ENCODE measurements at regions not wholly inside any gene's neighbourhood (a gene's known extent, or its start where the extent isn't known, plus 50 kb on each side); places are given as distances from the start of the nearest gene placed in this dataset.
"Not testable (repeated sequence)": the region's sequence is repeated elsewhere in the genome, so short reads cannot be mapped to it uniquely, and the experiment has no call there.

DNA sequence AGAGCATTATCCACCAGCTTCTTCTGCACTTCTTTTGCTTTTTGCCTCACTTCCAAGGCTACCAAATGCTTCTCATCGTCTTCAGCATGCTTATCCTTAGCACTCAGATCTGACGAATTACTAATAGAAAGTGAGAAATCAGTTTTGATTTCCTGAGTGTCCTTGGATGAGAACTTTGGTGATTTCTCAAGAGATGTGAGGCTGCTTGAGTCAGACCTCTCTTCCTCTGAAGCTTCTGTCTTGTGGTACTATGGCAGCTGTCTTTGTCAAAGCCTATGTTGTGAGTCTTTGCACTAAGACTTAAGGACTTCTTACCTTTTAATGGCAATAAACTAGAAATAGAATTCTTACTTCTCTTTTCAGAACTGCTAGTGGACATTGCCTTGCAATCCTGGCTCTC lies 169.9 kb downstream of the CPE start:
- no peak for ATAC-seq
- no peak for DNase-seq (ENCODE audit: low spot score)

DNA sequence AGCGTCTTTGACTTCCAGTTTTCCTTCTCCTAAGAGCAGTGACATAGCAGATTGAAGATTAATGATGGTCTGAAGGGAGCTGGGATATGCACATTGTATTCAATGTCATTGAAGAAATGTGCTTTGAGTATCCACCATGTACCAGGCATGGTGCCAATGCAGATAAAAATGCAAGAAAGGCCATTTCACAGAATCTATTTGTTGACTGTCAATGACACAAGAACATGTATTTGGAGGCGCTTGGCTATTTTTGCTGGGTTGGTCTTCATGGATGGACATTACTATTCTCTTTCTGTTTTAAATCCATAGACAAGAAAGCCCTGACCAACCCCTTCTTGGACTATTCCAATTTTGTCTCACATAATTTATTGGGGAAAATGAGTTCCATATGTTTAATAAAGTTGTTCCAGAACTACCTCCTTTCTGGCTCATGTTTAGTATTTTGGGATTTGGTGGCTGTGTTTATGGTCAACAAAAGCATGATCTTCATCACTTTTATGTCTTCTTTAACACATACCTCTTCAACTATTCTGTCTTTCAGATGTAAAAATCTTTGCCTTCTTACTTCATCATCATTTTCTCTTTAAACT lies 174.5 kb downstream of the CPE start:
- DNase-seq (ENCODE audit: low spot score) (no peak), ATAC-seq (no peak)

DNA sequence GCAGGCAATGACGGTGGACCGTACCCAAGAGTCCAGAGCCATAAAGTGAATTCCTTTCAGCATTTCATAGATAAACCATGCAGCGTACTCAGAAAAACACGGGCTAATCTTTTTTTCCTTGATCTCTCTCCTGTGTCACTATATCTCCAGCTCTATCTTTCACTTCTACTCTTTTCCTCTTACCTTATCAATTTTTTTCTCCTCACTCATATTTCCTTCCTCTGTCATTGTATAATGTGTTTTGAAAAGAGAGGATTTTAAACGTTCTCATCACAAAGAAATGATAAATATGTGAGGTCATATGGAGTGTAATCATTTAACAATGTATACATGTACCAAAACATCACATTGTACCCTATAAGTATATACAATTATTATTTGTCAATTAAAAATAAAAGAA lies 176.5 kb downstream of the CPE start:
- ATAC-seq: no peak
- DNase-seq (ENCODE audit: low spot score): no peak

- ATAC-seq: no peak
These were observed 177.6 kb downstream of the CPE start for GRCh38 chr4:165556383-165556782.

DNA sequence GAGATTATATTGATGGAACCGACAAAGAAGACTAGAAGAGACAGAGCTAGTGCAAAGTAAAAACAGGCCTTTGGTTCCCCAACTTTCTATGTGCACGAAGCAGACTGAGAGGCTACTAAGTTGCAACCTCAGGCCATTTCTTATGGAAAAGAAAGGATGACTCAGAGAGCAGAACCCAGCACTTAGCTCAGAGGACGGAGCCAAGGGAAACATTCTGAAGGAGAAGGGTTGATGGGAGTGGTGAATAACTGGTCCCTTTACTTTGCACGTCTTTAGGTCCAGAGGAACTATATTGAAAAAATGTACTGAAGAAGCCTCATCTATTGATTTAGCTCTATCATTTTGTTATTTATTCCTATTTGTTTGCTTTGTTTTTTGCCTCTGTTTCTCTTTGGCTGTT lies 182.1 kb downstream of the CPE start:
- DNase-seq (ENCODE audit: low spot score): no peak
- no peak for ATAC-seq

More at GRCh38 chr4:165556383-165556782, 177.6 kb downstream of the CPE start:
- DNase-seq (ENCODE audit: low spot score): no peak

DNA sequence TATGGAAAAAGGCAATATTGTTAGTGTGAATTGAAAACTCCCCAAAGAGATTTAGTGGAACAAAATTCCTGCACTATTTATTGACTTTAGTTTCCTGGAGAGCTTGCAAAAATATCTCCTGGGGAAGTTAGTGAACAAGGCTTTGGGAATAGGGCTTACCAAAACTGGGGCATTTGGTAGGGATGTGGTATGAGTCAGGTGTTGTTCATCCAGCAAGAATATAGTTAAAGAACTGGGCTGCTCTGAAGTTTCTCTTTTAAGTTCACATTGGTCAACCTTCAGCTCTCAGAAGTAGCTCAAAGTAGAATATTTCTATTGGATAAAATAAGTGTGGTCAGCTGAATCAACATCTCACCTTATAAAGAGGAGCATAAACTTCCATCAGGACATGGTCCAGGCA lies 185.0 kb downstream of the CPE start:
- ATAC-seq: no peak
- no peak for DNase-seq (ENCODE audit: low spot score)

DNA sequence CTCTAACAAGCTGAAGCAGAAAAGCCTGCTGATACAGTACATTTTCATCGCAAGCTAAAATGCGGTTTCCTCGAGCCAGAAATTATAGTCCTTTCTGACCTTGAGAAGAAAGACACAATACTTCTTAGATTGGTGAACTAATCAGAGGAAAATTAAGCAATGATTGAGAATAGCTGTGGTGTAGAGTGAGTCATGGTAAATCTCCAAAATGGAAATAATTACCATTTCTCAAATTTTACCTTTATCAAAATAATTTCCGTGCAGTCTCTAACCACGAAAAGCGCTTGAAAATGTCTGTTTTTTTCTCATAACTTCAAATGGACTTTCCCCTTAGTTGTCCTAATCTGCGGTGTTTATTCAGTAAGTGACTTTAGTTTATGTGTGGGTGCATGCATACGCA lies 190.2 kb downstream of the CPE start:
- DNase-seq (ENCODE audit: low spot score) (no peak), ATAC-seq (no peak)

GRCh38 chr4:165571476-165571875 lies 192.7 kb downstream of the CPE start:
- ATAC-seq; DNase-seq (ENCODE audit: low spot score): not testable (repeated sequence)

DNA sequence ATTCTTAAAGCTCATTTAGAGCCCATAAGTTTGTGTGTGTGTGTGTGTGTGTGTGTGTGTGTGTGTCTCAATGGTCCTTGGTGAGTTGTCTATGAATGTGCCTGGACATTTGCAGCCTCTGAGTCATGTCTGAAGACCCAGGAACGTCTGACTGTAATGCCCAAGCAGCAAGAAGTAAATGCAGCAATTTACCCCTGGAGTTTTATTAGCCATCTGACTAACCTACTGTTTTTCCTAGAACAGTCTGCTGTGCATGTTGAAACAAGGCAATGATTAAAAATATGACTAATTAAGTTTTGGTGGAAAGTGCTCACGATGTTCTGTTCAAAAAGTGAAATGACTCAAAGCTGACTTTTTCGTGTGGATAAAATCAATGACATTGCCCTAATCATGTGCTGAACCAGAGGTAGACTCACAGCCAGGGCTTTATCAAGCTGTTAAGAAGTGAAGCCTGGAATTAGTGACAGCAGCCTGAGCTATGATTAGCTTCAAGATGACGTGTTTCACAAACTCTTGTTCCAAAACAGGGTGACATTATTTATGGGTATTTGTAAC lies 201.6 kb downstream of the CPE start:
- DNase-seq (ENCODE audit: low spot score) (no peak), ATAC-seq (no peak)

DNA sequence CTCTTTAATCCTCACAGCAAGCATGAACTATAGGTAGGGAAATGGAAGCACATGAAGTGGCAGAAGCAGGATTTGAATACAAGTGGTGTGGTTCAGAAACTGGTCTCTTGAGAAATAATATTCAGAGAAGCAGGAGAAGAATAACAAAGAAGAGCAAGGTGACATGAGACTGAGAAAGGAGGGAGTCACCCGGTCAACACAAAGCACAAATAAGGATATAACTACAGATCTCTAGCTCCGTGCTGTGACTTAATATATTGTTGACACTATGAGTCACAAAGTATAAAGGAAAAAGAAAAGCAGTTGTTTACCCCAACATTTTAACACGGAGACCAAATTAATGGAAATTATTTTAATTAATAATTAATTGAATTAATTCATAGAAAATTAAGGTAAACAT lies 204.5 kb downstream of the CPE start:
- DNase-seq (ENCODE audit: low spot score) (no peak), ATAC-seq (no peak)

GRCh38 chr4:165584916-165585315 lies 206.1 kb downstream of the CPE start:
- no peak for DNase-seq (ENCODE audit: low spot score)
- no peak for ATAC-seq

GRCh38 chr4:165588534-165589315 lies 209.9 kb downstream of the CPE start:
- no peak for ATAC-seq
- no peak for DNase-seq (ENCODE audit: low spot score)

DNA sequence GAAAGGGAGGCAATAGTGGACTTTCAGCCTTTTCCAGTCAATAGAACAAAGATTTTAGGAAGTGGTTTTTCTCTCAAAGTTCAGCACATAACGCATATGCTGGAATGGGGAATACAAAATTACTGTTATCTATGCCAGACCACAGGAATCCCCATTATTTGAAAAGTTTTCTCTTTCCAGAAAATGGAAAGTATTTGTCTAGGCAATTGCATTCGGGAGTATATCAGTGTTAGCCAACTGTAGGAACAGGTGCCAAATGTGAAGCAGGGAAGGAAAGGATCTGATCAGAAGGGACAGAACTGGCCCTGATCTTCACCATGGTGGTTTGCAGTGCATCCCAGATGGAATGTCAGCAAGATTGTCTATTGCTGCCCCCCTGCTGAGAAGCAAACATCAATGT lies 213.6 kb downstream of the CPE start:
- DNase-seq (ENCODE audit: low spot score): no peak
- no peak for ATAC-seq

DNA sequence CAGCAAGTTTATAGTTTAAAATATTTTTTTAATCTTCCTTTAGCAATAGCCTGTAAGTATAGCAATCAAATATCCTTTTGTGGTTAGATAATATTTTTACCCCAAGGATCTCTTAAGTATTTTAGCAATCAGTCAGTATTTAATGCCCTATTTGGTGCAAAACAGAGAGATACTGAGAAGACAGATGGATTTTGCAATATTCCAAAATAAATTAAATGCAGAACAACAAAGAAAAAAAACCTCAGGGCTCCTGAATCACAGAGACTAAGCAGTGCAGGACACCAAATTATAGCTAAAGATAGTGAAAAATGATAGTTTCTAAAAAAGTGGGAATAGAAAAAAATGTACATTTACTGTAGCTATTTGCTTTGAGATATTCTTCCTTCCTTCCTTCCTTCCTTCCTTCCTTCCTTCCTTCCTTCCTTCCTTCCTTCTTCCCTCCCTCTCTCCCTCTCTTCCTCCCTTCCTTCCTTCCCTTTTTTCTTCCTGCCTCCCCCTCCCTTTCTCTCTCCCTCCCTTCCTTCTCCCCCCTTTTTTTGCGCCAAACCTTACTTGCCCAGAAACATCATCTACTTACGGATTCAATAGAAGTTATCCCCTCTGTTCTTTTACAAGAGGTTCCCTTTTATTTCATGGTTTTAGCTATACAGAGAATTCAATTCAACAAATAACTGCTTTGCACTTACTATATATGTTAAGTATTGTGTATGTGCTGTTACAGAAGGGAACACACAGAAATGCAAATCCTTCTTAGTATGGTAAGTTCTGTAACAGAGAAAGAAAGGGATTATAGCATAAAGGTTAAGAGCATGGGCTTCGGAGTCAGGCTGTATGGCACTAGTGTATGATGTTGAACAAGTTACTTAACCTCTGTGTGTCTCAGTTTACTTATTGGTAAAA lies 219.0 kb downstream of the CPE start:
- ATAC-seq: no peak
- DNase-seq (ENCODE audit: low spot score): no peak

- ATAC-seq (no peak), DNase-seq (ENCODE audit: low spot score) (no peak)
These were observed 222.3 kb downstream of the CPE start for GRCh38 chr4:165600959-165601683.

GRCh38 chr4:165602621-165603020 lies 223.8 kb downstream of the CPE start:
- ATAC-seq (no peak), DNase-seq (ENCODE audit: low spot score) (no peak)

DNA sequence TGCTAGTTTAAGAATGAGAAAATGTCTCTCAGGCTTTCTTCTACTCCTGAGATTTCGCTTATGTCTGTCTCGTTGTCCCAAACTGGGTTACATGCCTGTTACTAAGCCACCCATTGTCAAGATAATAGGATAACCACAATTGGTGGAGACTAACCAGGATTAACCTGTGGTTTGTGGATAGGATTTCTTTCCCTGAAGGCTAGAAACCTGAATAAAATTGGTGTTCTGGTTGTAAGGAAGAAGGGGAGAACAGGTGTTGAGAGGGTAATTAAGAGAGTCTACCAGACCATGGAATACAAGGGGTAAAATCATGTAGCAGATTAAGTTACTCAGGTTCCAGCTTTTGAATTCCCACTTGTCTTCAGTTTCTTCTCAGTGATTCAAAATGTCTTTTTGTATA lies 225.4 kb downstream of the CPE start:
- no peak for DNase-seq (ENCODE audit: low spot score)
- ATAC-seq: no peak

DNA sequence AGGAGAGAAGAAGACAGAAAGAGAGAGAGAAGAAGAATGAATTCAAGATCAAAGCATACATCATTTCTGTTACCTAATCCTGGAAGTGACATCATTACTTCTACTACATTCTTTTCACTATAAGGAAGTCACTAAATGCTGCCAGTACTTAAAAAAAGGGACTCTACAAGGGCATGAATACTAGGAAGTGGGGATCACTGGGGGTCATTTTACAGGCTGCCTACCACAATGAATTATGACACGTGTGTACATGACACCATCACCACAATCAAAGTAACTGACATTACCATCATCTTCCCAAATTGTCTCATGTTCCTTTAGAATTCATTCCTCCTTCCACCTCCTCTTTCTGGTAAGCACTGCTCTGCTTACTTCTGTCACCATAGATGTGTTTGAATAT lies 227.0 kb downstream of the CPE start:
- no peak for ATAC-seq
- no peak for DNase-seq (ENCODE audit: low spot score)

DNA sequence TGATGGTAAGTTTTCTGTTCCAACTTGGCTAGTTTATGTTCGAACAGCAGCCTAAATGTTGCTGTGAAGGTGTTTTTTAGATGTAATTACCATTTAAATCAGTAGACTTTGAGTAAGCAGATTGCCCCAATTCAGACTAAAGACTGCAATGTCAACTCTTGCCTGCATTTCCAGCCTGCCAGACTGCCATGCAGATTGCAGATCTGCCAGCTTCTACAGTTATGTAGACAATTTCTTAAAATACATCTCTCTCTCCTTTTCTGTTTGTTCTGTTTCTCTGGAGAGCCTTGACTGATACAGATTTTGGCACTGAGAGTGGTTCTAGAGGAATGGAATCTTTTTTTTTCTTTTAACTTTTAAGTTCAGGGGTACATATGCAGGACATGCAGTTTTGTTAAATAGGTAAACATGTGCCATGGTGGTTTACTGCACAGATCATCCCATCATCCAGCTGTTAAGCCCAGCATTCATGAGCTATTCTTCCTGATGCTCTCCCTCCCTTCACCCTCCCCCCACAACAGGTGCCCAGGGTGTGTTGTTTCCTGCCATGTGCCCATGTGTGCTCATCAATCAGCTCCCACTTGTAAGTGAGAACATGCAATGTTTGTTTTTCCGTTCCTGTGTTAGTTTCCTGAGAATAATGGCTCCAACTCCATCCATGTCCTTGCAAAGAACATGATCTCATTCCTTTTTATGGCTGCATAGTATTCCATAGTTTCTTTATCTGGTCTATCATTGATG lies 227.8 kb downstream of the CPE start:
- DNase-seq (ENCODE audit: low spot score): no peak
- no peak for ATAC-seq

GRCh38 chr4:165609653-165610052 lies 230.8 kb downstream of the CPE start:
- ATAC-seq: no peak
- no peak for DNase-seq (ENCODE audit: low spot score)

Measured in left lobe of liver (tissue), 2 donors.